HG03439 (cell line): ENCODE measurements at regions not wholly inside any gene's neighbourhood (a gene's known extent, or its start where the extent isn't known, plus 50 kb on each side); places are given as distances from the start of the nearest gene placed in this dataset.
"Not testable (repeated sequence)": the region's sequence is repeated elsewhere in the genome, so short reads cannot be mapped to it uniquely, and the experiment has no call there.

ENCODE experiments used
- ATAC-seq: cut with Tn5 transposase; IDR thresholded peaks from one replicate; pipeline ENCODE4 v1.9.1; 2021; ENCODE audit warnings: mild to moderate bottlenecking, moderate library complexity; ENCODE audit not compliant: unreplicated experiment

- ATAC-seq = not testable (repeated sequence)
Observed at GRCh38 chr2:192682511-192682910, 487.8 kb upstream of the TMEFF2 start.

DNA sequence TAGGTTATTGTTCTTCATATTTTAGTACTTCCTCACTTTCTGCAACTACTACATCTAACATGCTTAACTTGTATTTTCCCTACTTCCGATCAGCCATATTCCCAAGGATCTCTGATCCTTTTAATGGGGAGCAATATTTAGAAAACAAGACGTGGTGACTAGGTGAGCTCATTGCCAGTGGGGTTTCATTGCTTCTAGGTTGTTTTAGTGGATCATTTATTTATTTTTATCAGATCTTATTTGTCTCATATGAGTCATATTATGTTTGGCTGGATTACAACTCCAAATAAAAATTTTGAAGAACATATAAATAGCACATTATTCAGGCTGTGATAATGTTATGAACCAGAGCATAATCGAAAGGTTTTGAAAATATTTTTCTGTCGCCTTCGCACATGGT, 480.9 kb upstream of the TMEFF2 start:
- ATAC-seq = no peak

GRCh38 chr2:192669505-192670091, 474.9 kb upstream of the TMEFF2 start:
- no peak for ATAC-seq

DNA sequence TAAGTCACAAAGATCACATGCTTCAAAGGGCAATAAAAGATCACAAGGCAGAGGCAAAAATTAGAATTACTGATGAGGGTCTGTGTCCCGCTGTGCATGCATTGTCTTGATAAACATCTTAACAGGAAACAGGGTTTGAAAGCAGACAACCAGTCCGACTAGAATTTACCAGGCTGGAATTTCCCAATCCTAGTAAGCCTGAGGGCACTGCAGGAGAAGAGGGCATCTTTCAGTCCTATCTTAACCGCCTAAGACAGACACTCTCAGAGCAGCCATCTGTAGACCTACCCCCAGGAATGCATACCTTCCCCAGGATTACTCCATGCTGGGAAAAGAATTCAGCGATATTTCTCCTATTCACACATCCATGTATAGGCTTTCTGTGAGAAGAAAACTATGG, 465.8 kb upstream of the TMEFF2 start:
- ATAC-seq = not testable (repeated sequence)

- ATAC-seq = no peak
Observed at GRCh38 chr2:192657362-192657761, 462.6 kb upstream of the TMEFF2 start.

GRCh38 chr2:192655916-192656315, 461.2 kb upstream of the TMEFF2 start:
- ATAC-seq = no peak

DNA sequence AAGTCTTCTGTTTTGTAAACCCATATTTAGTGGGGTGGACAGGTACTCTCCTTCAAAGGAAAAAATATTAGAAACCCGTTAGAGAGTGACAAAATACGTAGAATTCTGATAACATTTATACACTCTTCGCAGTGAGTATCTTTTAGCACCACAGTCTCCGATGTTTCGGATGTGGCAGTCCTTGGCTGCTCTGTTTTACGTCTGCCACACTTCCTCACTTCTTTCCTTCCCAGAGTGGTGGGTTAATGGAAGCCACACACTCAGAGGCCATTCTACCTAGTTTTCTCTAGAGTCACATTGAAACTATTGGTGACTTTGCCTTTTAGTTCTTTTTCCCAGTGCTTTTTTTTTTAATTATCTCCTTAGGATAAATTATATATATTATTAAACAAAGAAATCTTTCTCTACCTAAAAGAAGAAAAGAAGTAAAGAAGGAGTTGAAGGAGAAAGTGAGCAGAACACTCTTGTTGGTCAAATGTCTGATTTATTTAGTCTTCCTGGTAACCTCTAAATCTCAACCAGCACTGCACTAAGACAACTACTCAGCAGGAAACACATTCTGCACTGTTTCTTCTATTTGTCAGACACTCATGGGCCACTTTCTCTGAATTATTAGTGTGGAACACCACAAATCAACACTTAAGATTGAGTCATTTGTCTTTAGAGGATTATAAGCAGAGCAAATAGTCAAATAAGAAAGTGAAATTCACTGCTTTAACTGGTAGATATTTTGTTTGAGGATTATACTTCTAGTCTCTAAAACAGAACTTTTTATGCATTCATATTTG, 451.3 kb upstream of the TMEFF2 start:
- no peak for ATAC-seq

DNA sequence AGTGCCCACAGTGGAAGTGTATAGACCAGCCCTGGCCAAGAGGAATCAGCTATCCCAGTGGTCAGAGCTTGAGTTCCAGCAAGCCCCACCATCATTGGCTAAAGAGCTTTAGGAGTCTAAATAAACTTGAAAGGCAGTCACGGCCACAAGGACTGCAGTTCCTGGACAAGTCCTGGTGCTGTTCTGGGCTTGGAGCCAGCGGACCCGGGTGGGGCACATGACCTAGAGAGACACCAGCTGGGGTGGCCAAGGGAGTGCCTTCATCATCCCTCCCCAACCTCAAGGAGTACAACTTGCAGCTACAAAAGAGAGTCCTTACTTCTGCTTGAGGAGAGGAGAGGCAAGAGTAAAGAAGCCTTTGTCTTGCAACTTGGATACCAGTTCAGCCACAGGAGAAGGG, 439.8 kb upstream of the TMEFF2 start:
- ATAC-seq = no peak

GRCh38 chr2:192628017-192628416, 433.3 kb upstream of the TMEFF2 start:
- ATAC-seq = no peak

DNA sequence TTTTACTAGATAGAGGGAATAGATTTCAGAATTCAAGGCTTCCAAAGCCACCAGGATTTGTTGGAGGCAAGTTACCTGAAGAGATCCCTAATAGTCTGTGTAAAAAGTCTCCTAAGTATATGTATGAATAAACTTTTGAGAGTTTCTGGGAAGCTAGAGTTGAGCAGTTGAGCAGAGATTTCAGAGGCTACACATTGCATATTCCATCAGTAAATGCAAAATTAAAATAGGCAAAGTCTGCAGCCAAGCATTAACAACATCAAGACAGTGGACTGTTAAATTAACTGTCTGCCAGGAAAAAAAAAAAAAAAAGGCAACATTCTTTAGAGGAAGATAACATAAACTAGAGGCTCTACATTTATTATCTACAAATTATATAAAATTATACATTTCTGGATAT, 420.4 kb upstream of the TMEFF2 start:
- no peak for ATAC-seq

DNA sequence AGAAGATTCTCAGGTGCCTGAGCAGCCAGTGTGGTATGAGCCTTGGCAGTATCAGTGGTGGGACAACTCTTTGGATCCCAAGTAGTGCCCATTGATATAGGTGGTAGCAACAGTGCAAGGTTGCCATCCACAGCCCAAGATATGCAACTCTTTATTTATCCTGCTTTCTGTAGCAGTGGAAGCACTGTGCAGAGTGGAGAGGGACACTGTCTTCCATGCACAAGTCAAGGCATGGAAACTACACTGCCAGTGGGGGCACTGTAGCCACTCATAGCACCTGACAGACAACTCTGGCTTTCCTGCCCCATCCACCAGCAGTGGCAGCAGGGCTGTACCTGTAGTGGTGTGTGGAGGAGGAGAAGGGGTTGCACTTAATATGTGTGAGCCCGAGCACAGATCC, 409.6 kb upstream of the TMEFF2 start:
- no peak for ATAC-seq

GRCh38 chr2:192598649-192599048, 403.9 kb upstream of the TMEFF2 start:
- ATAC-seq = not testable (repeated sequence)

GRCh38 chr2:192593561-192593960, 398.8 kb upstream of the TMEFF2 start:
- ATAC-seq = no peak

DNA sequence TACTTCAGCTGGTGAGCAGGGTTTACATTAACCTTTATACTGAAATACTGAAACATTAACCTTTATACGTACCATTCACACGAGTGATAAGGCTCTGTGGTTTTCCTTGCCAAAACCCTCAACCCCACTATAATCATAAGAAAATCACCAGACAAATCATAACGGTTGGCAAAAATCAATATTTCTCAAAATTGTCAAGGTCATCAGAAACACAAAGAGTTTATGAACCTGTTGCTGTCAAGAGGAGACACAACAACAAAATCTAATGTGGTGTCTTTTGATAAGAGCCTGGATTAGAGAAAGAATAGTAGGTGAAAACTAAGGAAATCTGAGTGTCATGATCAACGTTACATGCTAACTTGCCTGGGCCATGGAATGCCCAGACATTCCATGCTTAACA, 396.9 kb upstream of the TMEFF2 start:
- ATAC-seq = no peak

- ATAC-seq = no peak
Observed at GRCh38 chr2:192585418-192585817, 390.7 kb upstream of the TMEFF2 start.

- ATAC-seq = no peak
Observed at GRCh38 chr2:192584976-192585375, 390.2 kb upstream of the TMEFF2 start.

- no peak for ATAC-seq
Observed at GRCh38 chr2:192579965-192580700, 385.4 kb upstream of the TMEFF2 start.

GRCh38 chr2:192578780-192579179, 384.0 kb upstream of the TMEFF2 start:
- no peak for ATAC-seq

GRCh38 chr2:192577706-192578105, 383.0 kb upstream of the TMEFF2 start:
- no peak for ATAC-seq

DNA sequence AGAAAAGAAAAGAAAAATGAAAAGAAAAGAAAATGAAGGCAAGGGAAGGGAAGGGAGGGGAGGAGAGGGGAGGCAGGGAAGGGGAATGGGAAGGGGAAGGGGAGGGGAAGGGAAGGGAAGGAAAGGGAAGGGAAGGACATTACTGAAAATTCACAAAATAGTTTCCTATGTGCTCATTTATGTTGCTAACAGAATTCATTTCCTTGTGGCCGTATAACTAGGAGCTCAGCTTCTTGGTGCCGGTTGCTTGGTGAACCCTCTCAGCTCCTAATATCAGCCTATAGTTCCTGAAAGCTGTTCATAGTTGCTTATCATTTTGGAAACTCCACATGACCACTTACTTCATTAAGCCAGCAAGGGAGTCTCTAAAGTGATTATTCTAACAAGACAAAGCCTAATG, 379.8 kb upstream of the TMEFF2 start:
- ATAC-seq = no peak

GRCh38 chr2:192571636-192572035, 376.9 kb upstream of the TMEFF2 start:
- ATAC-seq = no peak

- ATAC-seq = no peak
Observed at GRCh38 chr2:192570788-192571187, 376.1 kb upstream of the TMEFF2 start.
